HG03432 (cell line): ENCODE measurements at regions not wholly inside any gene's neighbourhood (a gene's known extent, or its start where the extent isn't known, plus 50 kb on each side); places are given as distances from the start of the nearest gene placed in this dataset.

Source experiments
- ATAC-seq: cut with Tn5 transposase; IDR thresholded peaks from one replicate; pipeline ENCODE4 v1.9.1; 2021; ENCODE audit warnings: mild to moderate bottlenecking, moderate library complexity; ENCODE audit not compliant: unreplicated experiment

- no peak for ATAC-seq
Observed at GRCh38 chr7:115883629-115884028, 146.9 kb downstream of the TFEC start.

DNA sequence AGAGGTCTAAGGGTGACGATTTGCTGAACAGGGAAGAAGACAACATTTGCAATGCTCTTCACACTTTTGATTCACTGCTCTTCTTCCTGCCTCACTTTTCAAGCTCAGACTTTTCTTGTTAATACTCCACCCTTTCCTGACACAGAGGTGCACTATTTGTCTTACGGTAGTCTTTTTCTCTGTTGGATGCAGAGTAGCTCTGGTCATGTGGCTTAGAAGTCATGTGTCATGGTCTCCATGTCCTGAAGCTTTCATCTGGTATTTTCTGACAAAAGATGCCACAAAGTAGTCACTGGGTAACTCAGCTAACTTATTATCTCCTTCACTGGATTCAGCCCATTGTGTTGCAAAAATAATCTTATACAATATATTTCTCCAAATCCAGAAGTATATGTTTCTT, 149.1 kb downstream of the TFEC start:
- no peak for ATAC-seq

GRCh38 chr7:115879171-115879570, 151.4 kb downstream of the TFEC start:
- no peak for ATAC-seq

- no peak for ATAC-seq
Observed at GRCh38 chr7:115869801-115870200, 160.8 kb downstream of the TFEC start.

- ATAC-seq, result no peak
Observed at GRCh38 chr7:115869190-115869589, 161.4 kb downstream of the TFEC start.

- ATAC-seq, result no peak
Observed at GRCh38 chr7:115868369-115868768, 162.2 kb downstream of the TFEC start.

DNA sequence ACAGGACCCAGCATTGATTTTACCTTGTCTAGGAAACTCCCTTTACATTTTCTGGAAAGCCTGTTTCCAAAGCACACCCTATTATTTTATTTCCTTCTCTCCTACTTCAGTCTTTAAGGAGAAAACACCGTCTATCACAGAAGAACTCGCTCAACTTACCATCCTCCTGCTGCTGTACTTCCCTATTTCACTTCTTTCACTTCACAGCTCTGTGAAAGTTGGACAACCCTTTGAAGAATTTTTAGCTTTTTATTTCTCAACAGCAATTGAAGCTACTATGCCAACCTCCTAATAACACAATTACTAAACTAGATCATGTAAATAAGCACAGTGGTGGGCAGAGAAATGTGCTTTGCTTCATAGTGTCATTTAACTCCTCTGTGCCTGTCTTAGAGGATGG, 166.5 kb downstream of the TFEC start:
- ATAC-seq, result no peak

DNA sequence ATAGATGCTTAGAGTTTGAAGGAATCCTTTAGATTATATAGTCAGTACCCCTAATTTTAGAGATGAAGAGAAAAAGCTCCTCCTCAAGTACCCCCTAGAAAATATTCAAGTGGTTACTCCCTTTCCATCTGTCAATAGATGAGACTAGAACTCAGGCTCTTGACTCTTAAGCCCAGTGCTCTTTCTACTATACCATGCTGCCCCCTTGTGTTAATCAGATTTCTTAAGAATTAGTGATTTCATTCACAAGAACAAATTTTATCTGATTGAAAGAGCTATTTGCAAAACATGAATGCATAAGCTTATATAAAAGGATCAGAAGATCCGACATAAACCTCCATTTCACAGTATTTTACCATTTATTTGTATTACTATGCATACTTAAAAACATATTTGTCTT, 179.3 kb downstream of the TFEC start:
- peak; percentile 51 for ATAC-seq

GRCh38 chr7:115850774-115851173, 179.8 kb downstream of the TFEC start:
- no peak for ATAC-seq

GRCh38 chr7:115844857-115845256, 185.7 kb downstream of the TFEC start:
- ATAC-seq, result no peak

DNA sequence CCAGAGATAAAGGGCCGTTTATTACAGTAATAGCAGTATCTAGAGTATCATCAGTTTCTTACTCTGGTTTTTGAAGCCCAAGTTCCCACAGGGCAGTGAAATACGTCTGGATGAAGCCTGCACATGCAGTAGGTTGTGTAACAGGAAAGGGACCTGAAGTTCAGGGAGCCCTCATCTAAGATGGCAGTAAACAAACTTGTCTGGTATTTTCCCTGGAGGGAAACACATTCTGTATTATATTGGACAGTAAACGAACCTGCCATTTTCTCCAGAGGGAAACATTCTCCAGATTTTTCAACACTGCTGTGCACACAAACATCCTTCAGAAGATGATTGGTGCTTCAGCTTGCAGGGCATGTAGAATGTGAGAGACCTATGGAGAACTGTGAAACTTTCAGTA, 189.9 kb downstream of the TFEC start:
- no peak for ATAC-seq

GRCh38 chr7:115838829-115839228, 191.7 kb downstream of the TFEC start:
- no peak for ATAC-seq

DNA sequence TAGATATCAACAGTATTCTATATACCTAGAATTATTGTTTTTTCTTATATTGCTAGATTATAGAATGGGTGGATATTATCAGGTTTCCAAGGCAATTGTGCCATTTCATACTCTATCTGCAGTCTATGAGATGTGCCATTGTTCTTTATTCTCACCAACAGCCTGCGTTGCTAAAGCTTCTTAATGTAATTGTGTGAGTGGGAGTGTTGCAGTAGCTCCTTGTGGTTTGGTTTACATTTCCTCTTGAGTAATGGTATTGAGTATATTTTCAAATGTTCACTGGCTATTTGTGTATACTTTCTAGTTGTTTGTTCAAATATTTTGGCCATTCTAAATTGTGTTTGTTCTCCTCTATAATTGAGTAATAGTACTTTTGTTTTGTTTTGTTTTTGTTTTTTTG, 199.2 kb downstream of the TFEC start:
- ATAC-seq, result no peak

GRCh38 chr7:115827305-115828045, 203.1 kb downstream of the TFEC start:
- ATAC-seq, result peak; percentile 77

- no peak for ATAC-seq
Observed at GRCh38 chr7:115825456-115826115, 205.0 kb downstream of the TFEC start.

GRCh38 chr7:115822801-115823200, 207.8 kb downstream of the TFEC start:
- no peak for ATAC-seq

DNA sequence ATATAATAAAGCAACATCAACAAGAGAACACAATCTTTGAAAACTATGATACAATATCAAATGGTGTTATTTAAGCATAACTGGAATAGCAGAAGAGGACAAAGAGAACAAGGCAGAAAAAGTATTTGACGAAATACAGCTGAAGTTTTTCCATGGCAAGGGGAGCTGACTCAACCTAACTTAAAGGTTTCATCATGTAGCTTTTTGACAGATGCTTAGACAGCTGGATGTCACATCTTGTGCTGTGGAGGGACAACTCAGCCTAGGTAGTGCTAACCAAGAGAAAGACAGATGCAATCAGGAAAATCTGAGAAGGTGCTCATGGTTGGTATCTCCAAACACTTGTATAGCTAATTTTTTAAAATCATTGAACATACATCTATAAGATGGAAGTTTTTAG, 208.2 kb downstream of the TFEC start:
- no peak for ATAC-seq

- no peak for ATAC-seq
Observed at GRCh38 chr7:115816318-115816974, 214.1 kb downstream of the TFEC start.

DNA sequence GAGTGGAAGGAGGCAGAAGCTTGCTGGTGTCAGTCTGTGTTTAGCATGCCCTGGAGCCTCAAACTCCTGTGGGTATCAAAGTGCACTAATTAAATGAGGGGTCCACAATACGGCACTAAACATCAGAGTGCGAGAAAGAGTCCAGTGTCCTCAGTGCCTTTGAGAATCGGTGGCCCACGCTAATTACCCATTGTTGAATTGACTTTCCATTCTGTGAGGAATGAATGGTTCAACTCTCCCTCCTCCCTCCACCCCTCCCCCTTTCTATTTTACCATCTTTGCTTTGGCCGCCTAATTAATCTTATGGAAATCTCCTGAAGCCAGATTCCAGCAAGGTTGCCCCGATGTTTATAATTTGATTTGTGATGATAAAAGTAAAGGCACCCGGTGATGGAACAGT, 217.8 kb downstream of the TFEC start:
- no peak for ATAC-seq

DNA sequence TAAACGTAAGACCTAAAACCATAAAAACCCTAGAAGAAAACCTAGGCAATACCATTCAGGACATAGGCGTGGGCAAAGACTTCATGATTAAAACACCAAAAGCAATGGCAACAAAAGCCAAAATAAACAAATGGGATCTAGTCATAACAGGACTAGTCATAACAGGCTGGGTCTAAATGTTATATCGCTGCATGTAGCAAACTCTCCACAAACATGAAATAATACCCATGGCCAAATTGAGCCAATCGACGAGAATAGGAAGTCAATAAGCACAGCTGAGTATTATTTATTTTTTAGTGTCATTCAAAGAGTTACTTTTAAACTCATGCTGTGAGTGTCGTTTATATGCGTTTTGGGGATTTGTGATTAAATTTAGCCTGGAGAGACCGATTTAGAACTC, 225.1 kb downstream of the TFEC start:
- no peak for ATAC-seq

DNA sequence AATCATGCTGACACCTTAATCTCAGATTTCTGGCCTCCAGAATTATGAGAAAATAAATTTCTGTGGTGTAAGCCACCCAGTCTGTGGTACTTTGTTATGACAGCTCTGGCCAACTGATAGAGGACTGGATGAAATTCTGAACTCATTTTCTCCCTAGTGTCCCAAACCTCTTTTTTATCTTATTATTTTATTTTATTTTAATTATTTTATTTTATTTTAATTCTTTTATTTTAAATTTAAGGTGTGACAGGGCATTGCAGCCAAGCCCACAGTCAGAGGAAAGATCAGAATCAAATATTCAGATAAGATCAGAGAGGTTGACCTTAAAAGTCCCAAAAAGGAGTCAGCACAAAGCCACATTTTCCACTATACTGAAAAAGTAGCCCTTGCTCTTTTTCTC, 228.1 kb downstream of the TFEC start:
- no peak for ATAC-seq

DNA sequence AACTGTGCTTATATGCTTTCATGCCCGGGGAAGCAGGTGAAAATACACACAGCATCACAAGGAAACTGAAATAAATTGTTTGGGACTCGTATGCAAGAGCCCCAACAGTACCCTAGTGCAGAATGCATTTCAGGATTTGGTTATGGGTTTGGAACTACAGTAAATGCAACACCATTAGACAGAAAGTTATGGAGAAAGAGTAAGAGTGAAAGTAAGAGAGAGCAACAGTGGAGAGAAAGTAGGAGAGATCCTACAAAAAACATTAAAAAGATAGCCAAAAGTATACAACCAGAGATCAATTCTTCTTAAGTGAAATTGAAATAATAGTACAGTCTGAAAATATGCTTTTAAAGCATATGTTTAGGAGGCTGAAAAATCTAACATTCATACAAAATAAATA, 231.1 kb downstream of the TFEC start:
- ATAC-seq, result no peak
